PC-3 (cell line): ENCODE measurements at regions not wholly inside any gene's neighbourhood (a gene's known extent, or its start where the extent isn't known, plus 50 kb on each side); places are given as distances from the start of the nearest gene placed in this dataset.

Experiments used
- CTCF ChIP-seq: fragments of 300-600 bp; sonication (generic); conservative IDR thresholded peaks from 2 replicates; pipeline ENCODE4 v1.5.1; 2017; ENCODE audit warnings: antibody characterized with exemption, low read depth, mild to moderate bottlenecking, low read length
- EZH2 ChIP-seq: fragments of 300-600 bp; sonication (generic); IDR thresholded peaks from one replicate; pipeline ENCODE4 v1.6.1; 2017; ENCODE audit warnings: antibody characterized with exemption, mild to moderate bottlenecking, low read length; ENCODE audit not compliant: unreplicated experiment
- EZH2phosphoT487 ChIP-seq: fragments of 300-600 bp; sonication (generic); IDR thresholded peaks from 2 replicates; pipeline ENCODE4 v1.6.1; 2018; ENCODE audit warnings: mild to moderate bottlenecking, antibody characterized with exemption, low read length, borderline replicate concordance

- TF ChIP-seq EZH2 (no peak), CTCF (no peak), EZH2phosphoT487 (no peak)
These were observed 329.7 kb downstream of the ABCC12 start for GRCh38 chr16:47826070-47826469.
